Activated B cell treated with CpG ODN at 0.5 μM for 24 hours (primary cell): ENCODE measurements at regions not wholly inside any gene's neighbourhood (a gene's known extent, or its start where the extent isn't known, plus 50 kb on each side); places are given as distances from the start of the nearest gene placed in this dataset.
"Not testable (repeated sequence)": the region's sequence is repeated elsewhere in the genome, so short reads cannot be mapped to it uniquely, and the experiment has no call there.

Experiments
- ATAC-seq: fragments of 200-7000 bp; cut with Tn5 transposase; one replicate; pipeline ENCODE4 v1.10.0; 2021; ENCODE audit warnings: low read depth, mild to moderate bottlenecking, moderate library complexity
- CTCF ChIA-PET: fragments of 350-600 bp; sonication (Branson Sonifier 250); formaldehyde crosslinking; loops from one replicate; lab custom pipeline; 2021; ENCODE audit warnings: antibody characterized with exemption; lab: Charles Lee
- POLR2A ChIA-PET: fragments of 350-600 bp; sonication (Branson Sonifier 250); formaldehyde crosslinking; loops from one replicate; lab custom pipeline; 2021; ENCODE audit warnings: antibody characterized with exemption; lab: Charles Lee
- DNase-seq: peaks from one replicate; pipeline ENCODE4 v3.0.0; 2022
- H3K27ac Mint-ChIP-seq: one replicate; pipeline ENCODE4 v1.8.0; 2020; ENCODE audit warnings: mixed read lengths
- H3K27me3 Mint-ChIP-seq: one replicate; pipeline ENCODE4 v1.8.0; 2021; ENCODE audit warnings: mixed read lengths
- H3K36me3 Mint-ChIP-seq: one replicate; pipeline ENCODE4 v1.8.0; 2021; ENCODE audit warnings: low read depth, mixed read lengths
- H3K4me1 Mint-ChIP-seq: one replicate; pipeline ENCODE4 v1.8.0; 2021; ENCODE audit warnings: mixed read lengths
- H3K4me3 Mint-ChIP-seq: one replicate; pipeline ENCODE4 v1.8.0; 2020; ENCODE audit warnings: mild to moderate bottlenecking, mixed read lengths
- H3K9me3 Mint-ChIP-seq: one replicate; pipeline ENCODE4 v1.8.0; 2020; ENCODE audit warnings: mixed read lengths
- CTCF ChIP-seq: fragments of 200-600 bp; IDR thresholded peaks from one replicate; pipeline ENCODE4 v1.8.0; 2022; ENCODE audit warnings: antibody characterized with exemption, mild to moderate bottlenecking
- intact Hi-C: fragments of 100-400 bp; cut with micrococcal nuclease; formaldehyde crosslinking; loops from one replicate; pipeline ENCODE4 v1.15.1; 2024

- CTCF ChIA-PET, result no interaction called here
- H3K9me3 Mint-ChIP-seq, result peaks cover 4% of the 10 kb centered on the region
- H3K27ac Mint-ChIP-seq, result no peak overlapping the region
- no peak for ATAC-seq
- TF ChIP-seq CTCF, result no peak
- no peak for DNase-seq
- no peak overlapping the region for H3K4me3 Mint-ChIP-seq
- H3K36me3 Mint-ChIP-seq, result no peaks in the 10 kb centered on the region
- no peaks in the 10 kb centered on the region for H3K27me3 Mint-ChIP-seq
- POLR2A ChIA-PET, result no interaction called here
- H3K4me1 Mint-ChIP-seq, result no peaks in the 10 kb centered on the region
- intact Hi-C loops, result no loop called here
Measured at GRCh38 chr9:102434545-102434944, 560.6 kb upstream of the CYLC2 start.

GRCh38 chr9:102428305-102428704 lies 566.8 kb upstream of the CYLC2 start:
- DNase-seq, result no peak
- Mint-ChIP-seq H3K27me3 (no peaks in the 10 kb centered on the region), H3K9me3 (peaks cover 2% of the 10 kb centered on the region), H3K27ac (no peak overlapping the region), H3K36me3 (no peaks in the 10 kb centered on the region), H3K4me3 (no peak overlapping the region), H3K4me1 (no peaks in the 10 kb centered on the region)
- no peak for ATAC-seq
- ChIA-PET POLR2A (no interaction called here), CTCF (no interaction called here)
- intact Hi-C loops, result no loop called here
- no peak for TF ChIP-seq CTCF

GRCh38 chr9:102416251-102416650 lies 578.9 kb upstream of the CYLC2 start:
- H3K4me3 Mint-ChIP-seq, H3K27ac Mint-ChIP-seq: not testable (repeated sequence)

GRCh38 chr9:102405218-102405867 lies 589.8 kb upstream of the CYLC2 start:
- Mint-ChIP-seq H3K36me3 (no peaks in the 10 kb centered on the region), H3K27me3 (no peaks in the 10 kb centered on the region), H3K4me1 (no peaks in the 10 kb centered on the region), H3K27ac (no peak overlapping the region), H3K4me3 (no peak overlapping the region), H3K9me3 (peaks cover 7% of the 10 kb centered on the region)
- no peak for TF ChIP-seq CTCF
- CTCF ChIA-PET, result no interaction called here
- DNase-seq (no peak), ATAC-seq (no peak)
- POLR2A ChIA-PET, result no interaction called here
- intact Hi-C loops, result no loop called here

More at GRCh38 chr9:102416251-102416650, 578.9 kb upstream of the CYLC2 start:
- H3K9me3 Mint-ChIP-seq, result peaks cover 16% of the 10 kb centered on the region
- DNase-seq, intact Hi-C loops, ATAC-seq, CTCF ChIA-PET, H3K27me3 Mint-ChIP-seq, H3K4me1 Mint-ChIP-seq, H3K36me3 Mint-ChIP-seq, POLR2A ChIA-PET: not testable (repeated sequence)

DNA sequence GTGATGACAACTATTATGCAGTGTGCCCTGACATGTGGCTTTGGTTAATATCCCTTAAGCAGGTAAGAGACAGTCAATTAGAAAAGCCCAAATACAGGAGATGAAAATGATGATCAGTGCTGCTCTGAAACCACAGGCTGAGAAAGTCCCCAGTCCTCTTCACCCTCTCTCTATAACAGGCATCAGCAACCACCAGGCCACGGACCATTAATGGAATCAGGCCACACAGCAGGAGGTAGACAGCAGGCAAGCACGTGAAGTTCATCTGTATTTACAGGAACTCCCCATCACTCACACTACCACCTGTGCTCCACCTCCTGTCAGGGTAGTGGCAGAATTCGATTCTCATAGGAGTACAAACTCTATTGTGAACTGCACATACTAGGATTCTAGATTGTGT lies 591.6 kb upstream of the CYLC2 start:
- intact Hi-C loops, result no loop called here
- POLR2A ChIA-PET, result no interaction called here

More for the DNA sequence above, 591.6 kb upstream of the CYLC2 start:
- Mint-ChIP-seq H3K27me3 (no peaks in the 10 kb centered on the region), H3K9me3 (peaks cover 7% of the 10 kb centered on the region), H3K27ac (no peak overlapping the region), H3K36me3 (no peaks in the 10 kb centered on the region), H3K4me1 (no peaks in the 10 kb centered on the region), H3K4me3 (no peak overlapping the region)
- TF ChIP-seq CTCF, result no peak
- ATAC-seq, result no peak
- CTCF ChIA-PET, result no interaction called here
- no peak for DNase-seq
